Muscle layer of colon (tissue), 2 donors: ENCODE measurements at regions not wholly inside any gene's neighbourhood (a gene's known extent, or its start where the extent isn't known, plus 50 kb on each side); places are given as distances from the start of the nearest gene placed in this dataset.

ENCODE experiments used
- H3K27ac ChIP-seq: one replicate; pipeline ENCODE4 v1.7.0; 2013; ENCODE audit warnings: low read depth, mild to moderate bottlenecking, low read length, moderate library complexity
- H3K27me3 ChIP-seq, 2 donors: one replicate each; pipeline ENCODE4 v1.7.0; 2013; ENCODE audit warnings: low read length in 2 of 2, mild to moderate bottlenecking in 2 of 2; ENCODE audit not compliant: insufficient read depth in 2 of 2, control insufficient read depth in 1 of 2
- H3K36me3 ChIP-seq: one replicate; pipeline ENCODE4 v1.7.0; 2013; ENCODE audit warnings: mild to moderate bottlenecking, low read length; ENCODE audit not compliant: insufficient read depth
- H3K4me1 ChIP-seq: one replicate; pipeline ENCODE4 v1.7.0; 2013; ENCODE audit warnings: mild to moderate bottlenecking, low read length; ENCODE audit not compliant: insufficient read depth
- H3K4me3 ChIP-seq, 2 donors: one replicate each; pipeline ENCODE4 v1.7.0; 2013; ENCODE audit warnings: low read length in 2 of 2, low read depth in 1 of 2, mild to moderate bottlenecking in 1 of 2, moderate library complexity in 1 of 2
- H3K9ac ChIP-seq: one replicate; pipeline ENCODE4 v1.7.0; 2013; ENCODE audit warnings: low read length
- H3K9me3 ChIP-seq: one replicate; pipeline ENCODE4 v1.7.0; 2013; ENCODE audit warnings: mild to moderate bottlenecking, low read length
- donor health status: abdominal sarcoma.
- donor health status: Adenocarcinoma of cecum.

- Histone ChIP-seq H3K9me3 (no peaks in the 10 kb centered on the region), H3K4me3 (no peak overlapping the region), H3K4me1 (no peaks in the 10 kb centered on the region), H3K36me3 (no peaks in the 10 kb centered on the region), H3K27ac (no peak overlapping the region), H3K27me3 (no peaks in the 10 kb centered on the region), H3K9ac (no peak overlapping the region)
Measured at GRCh38 chr20:55745840-55746239, 259.5 kb downstream of the CBLN4 start.

DNA sequence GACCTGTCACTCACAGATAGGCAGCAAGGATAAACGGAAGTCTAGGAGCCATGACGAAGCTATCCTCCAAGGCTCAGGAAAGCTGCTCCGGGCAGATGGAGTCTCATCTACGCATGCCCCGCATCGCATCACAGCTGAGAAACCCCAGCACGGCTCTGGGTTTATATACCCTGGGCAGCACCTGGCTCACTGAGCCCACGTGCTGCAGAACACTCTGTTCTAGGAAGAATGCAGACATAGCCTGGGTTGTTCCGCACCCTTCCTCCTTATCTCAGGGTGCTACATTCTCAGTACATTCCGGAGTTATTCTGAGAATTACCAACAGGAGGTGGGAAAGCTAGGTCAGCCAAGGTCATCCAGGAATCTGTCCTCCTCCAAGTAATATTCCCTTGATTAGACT, 260.4 kb downstream of the CBLN4 start:
- Histone ChIP-seq H3K4me1 (no peaks in the 10 kb centered on the region), H3K9ac (no peak overlapping the region), H3K27me3 (no peaks in the 10 kb centered on the region), H3K4me3 (no peak overlapping the region), H3K27ac (no peak overlapping the region), H3K9me3 (no peaks in the 10 kb centered on the region), H3K36me3 (no peaks in the 10 kb centered on the region)

DNA sequence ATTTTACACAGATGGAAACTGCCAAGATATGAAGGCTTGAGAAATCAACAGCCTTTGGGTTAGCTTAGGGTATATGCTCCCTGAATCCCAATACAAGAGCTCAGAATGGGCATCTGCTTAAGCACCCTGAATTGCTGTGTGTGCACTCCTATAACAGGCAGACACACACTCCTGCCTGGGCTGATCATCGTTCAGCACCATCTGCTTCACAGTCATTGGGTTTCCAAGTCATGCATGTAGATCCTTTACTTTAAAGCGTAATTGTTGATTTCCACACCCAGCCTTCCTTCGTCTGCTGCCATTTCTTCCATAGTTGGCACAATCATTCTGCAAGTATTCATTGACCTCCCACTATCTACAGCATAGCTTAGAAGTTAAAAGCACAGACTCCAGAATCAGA, 263.5 kb downstream of the CBLN4 start:
- Histone ChIP-seq H3K4me1 (no peaks in the 10 kb centered on the region), H3K36me3 (no peaks in the 10 kb centered on the region), H3K9ac (no peak overlapping the region), H3K9me3 (no peaks in the 10 kb centered on the region), H3K4me3 (no peak overlapping the region), H3K27me3 (no peaks in the 10 kb centered on the region), H3K27ac (no peak overlapping the region)

GRCh38 chr20:55740076-55740475, 265.2 kb downstream of the CBLN4 start:
- Histone ChIP-seq H3K36me3 (no peaks in the 10 kb centered on the region), H3K27ac (no peak overlapping the region), H3K27me3 (no peaks in the 10 kb centered on the region), H3K9ac (no peak overlapping the region), H3K9me3 (no peaks in the 10 kb centered on the region), H3K4me1 (no peaks in the 10 kb centered on the region), H3K4me3 (no peak overlapping the region)

DNA sequence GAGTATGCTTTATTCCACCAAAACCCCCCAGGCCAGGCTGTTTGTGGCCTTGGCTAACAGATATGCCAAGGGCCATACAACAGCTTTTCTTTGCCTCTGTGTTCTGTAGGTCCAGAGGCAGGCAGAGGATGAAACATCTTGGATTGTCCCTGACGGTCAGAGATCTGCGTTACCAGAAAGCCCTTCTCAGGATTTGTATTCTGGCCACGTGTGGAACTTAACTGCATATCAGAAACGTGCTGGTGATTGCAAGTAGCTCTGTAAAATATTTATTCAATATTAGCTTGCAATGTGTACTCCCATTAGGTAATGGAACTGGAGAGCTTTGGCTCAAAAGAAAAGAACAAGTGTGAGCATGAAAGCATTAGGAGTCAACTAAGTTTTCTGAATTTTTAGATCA, 275.0 kb downstream of the CBLN4 start:
- Histone ChIP-seq H3K4me3 (no peak overlapping the region), H3K9me3 (no peaks in the 10 kb centered on the region), H3K27ac (no peak overlapping the region), H3K4me1 (no peaks in the 10 kb centered on the region), H3K9ac (no peak overlapping the region), H3K36me3 (no peaks in the 10 kb centered on the region), H3K27me3 (no peaks in the 10 kb centered on the region)

DNA sequence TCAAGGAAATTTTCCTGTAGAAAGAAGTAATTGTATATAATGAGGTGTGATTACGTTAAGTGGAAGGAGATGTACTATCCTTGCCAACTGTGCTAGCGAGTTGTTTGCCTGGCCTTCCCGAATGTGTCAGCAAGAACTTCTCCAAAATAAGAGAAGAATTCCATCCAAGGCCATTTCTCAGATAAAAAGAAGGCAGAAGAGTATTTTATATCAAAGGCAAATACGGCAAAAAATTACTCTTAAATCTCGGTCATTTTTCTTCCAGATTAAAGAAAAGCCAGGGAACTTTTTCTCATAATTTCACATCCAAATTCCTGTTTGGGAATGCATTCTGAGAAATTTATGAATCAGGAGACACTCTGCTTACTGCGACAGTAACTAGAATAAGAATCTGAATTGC, 290.6 kb downstream of the CBLN4 start:
- Histone ChIP-seq H3K27me3 (no peaks in the 10 kb centered on the region), H3K4me3 (no peak overlapping the region), H3K9ac (no peak overlapping the region)

GRCh38 chr20:55714082-55714481, 291.2 kb downstream of the CBLN4 start:
- Histone ChIP-seq H3K9ac (no peak overlapping the region), H3K4me1 (no peaks in the 10 kb centered on the region), H3K27ac (no peak overlapping the region), H3K36me3 (no peaks in the 10 kb centered on the region), H3K9me3 (no peaks in the 10 kb centered on the region), H3K4me3 (no peak overlapping the region), H3K27me3 (no peaks in the 10 kb centered on the region)

More for the DNA sequence above, 290.6 kb downstream of the CBLN4 start:
- Histone ChIP-seq H3K27ac (no peak overlapping the region), H3K9me3 (no peaks in the 10 kb centered on the region), H3K36me3 (no peaks in the 10 kb centered on the region), H3K4me1 (no peaks in the 10 kb centered on the region)

- no peaks in the 10 kb centered on the region for H3K27me3 ChIP-seq
- no peaks in the 10 kb centered on the region for H3K4me1 ChIP-seq
- no peak overlapping the region for H3K4me3 ChIP-seq
- no peak overlapping the region for H3K9ac ChIP-seq
- H3K27ac ChIP-seq, result no peak overlapping the region
- no peaks in the 10 kb centered on the region for H3K36me3 ChIP-seq
- H3K9me3 ChIP-seq, result no peaks in the 10 kb centered on the region
Measured at GRCh38 chr20:55704458-55704857, 300.9 kb downstream of the CBLN4 start.

DNA sequence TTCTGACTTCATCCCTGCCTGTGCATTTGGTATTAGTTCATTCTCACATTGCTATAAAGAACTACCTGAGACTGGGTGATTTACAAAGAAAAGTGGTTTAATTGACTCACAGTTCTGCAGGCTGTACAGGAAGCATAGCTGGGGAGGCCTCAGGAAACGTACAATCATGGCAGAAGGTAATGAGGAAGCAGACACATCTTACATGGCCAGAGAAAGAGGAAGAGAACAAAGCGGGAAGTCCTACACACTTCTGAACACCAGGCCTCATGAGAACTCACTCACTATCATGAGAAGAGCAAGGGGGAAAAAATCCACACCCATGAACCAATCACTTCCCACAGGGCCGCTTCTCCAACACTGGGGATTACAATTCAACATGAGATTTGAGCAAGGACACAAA, 303.9 kb downstream of the CBLN4 start:
- Histone ChIP-seq H3K27me3 (no peaks in the 10 kb centered on the region), H3K9me3 (no peaks in the 10 kb centered on the region), H3K27ac (no peak overlapping the region), H3K4me1 (no peaks in the 10 kb centered on the region), H3K4me3 (no peak overlapping the region), H3K9ac (no peak overlapping the region), H3K36me3 (no peaks in the 10 kb centered on the region)

- Histone ChIP-seq H3K4me3 (no peak overlapping the region), H3K27ac (no peak overlapping the region), H3K9ac (no peak overlapping the region), H3K9me3 (no peaks in the 10 kb centered on the region), H3K4me1 (no peaks in the 10 kb centered on the region), H3K27me3 (no peaks in the 10 kb centered on the region), H3K36me3 (no peaks in the 10 kb centered on the region)
Measured at GRCh38 chr20:55696520-55696919, 308.8 kb downstream of the CBLN4 start.

- Histone ChIP-seq H3K27ac (no peak overlapping the region), H3K4me1 (no peaks in the 10 kb centered on the region)
Measured at GRCh38 chr20:55693641-55694040, 311.7 kb downstream of the CBLN4 start.

GRCh38 chr20:55685841-55686240, 319.5 kb downstream of the CBLN4 start:
- H3K4me3 ChIP-seq, result no peak overlapping the region
- H3K9ac ChIP-seq, result no peak overlapping the region
- no peak overlapping the region for H3K27ac ChIP-seq
- no peaks in the 10 kb centered on the region for H3K9me3 ChIP-seq
- no peaks in the 10 kb centered on the region for H3K27me3 ChIP-seq
- H3K4me1 ChIP-seq, result peaks cover 4% of the 10 kb centered on the region
- no peaks in the 10 kb centered on the region for H3K36me3 ChIP-seq

More at GRCh38 chr20:55693641-55694040, 311.7 kb downstream of the CBLN4 start:
- H3K27me3 ChIP-seq, result no peaks in the 10 kb centered on the region
- H3K36me3 ChIP-seq, result no peaks in the 10 kb centered on the region
- H3K9me3 ChIP-seq, result no peaks in the 10 kb centered on the region
- H3K4me3 ChIP-seq, result no peak overlapping the region
- H3K9ac ChIP-seq, result no peak overlapping the region
